ENCODE measurements at regions not wholly inside any gene's neighbourhood (a gene's known extent, or its start where the extent isn't known, plus 50 kb on each side); places are given as distances from the start of the nearest gene placed in this dataset.

DNA sequence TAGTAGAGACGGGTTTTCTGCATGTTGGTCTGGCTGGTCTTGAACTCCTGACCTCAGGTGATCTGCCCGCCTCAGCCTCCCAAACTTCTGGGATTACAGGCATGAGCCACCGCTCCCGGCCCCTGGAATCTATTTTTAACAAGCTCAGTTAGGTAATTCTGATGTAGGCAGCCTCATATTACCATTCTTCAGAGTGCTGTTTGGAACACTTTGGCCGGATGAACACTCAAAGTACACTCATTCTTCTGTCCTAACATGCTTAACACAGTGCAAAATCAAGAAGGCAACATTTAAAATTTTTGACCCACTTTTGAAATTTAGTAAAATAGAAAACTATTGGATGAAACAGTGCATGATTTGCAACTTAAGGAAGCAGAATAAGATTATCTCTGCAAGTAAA is 586.7 kb upstream of the CHORDC1 start:
- intact Hi-C loops (cut with micrococcal nuclease), result no loop called here
- no peaks in the 10 kb centered on the region for H3K9me3 ChIP-seq (ENCODE audit: low read length)
- H3K4me1 ChIP-seq (ENCODE audit: insufficient read depth, low read length), result peaks cover 12% of the 10 kb centered on the region
- H3K27ac ChIP-seq (ENCODE audit: low read length), result no peak overlapping the region
- no peaks in the 10 kb centered on the region for H4K20me1 ChIP-seq (ENCODE audit: low read length)
- TF ChIP-seq EZH2 (IDR thresholded peaks at IDR 0.05; ENCODE audit: low read length, unreplicated experiment) (no peak), EZH2phosphoT487 (IDR thresholded peaks at IDR 0.05; ENCODE audit: borderline replicate concordance, low read length) (no peak)
- TF ChIP-seq, protein P1, sequence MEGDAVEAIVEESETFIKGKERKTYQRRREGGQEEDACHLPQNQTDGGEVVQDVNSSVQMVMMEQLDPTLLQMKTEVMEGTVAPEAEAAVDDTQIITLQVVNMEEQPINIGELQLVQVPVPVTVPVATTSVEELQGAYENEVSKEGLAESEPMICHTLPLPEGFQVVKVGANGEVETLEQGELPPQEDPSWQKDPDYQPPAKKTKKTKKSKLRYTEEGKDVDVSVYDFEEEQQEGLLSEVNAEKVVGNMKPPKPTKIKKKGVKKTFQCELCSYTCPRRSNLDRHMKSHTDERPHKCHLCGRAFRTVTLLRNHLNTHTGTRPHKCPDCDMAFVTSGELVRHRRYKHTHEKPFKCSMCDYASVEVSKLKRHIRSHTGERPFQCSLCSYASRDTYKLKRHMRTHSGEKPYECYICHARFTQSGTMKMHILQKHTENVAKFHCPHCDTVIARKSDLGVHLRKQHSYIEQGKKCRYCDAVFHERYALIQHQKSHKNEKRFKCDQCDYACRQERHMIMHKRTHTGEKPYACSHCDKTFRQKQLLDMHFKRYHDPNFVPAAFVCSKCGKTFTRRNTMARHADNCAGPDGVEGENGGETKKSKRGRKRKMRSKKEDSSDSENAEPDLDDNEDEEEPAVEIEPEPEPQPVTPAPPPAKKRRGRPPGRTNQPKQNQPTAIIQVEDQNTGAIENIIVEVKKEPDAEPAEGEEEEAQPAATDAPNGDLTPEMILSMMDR (conservative IDR thresholded peaks at IDR 0.05; ENCODE audit: low read depth, low read length), result no peak
- CTCF ChIA-PET, result no interaction called here
- POLR2A ChIA-PET (ENCODE audit: unreplicated experiment), result no interaction called here
- ATAC-seq (no peak), DNase-seq (no peak)
- no peak overlapping the region for H2AFZ ChIP-seq (ENCODE audit: low read length)
- H3K79me2 ChIP-seq (ENCODE audit: low read length), result no peaks in the 10 kb centered on the region
- no peaks in the 10 kb centered on the region for H3K36me3 ChIP-seq (ENCODE audit: low read depth, low read length)
- no peak overlapping the region for H3K4me3 ChIP-seq (ENCODE audit: low read length)
- no peak overlapping the region for H3K9ac ChIP-seq (ENCODE audit: low read length)
- no peaks in the 10 kb centered on the region for H3F3A ChIP-seq (ENCODE audit: low read length, unreplicated experiment)
- H3K4me2 ChIP-seq (ENCODE audit: low read length), result no peak overlapping the region
- no peaks in the 10 kb centered on the region for H3K27me3 ChIP-seq (ENCODE audit: low read length)
- H3K9me2 ChIP-seq (replicated peaks; ENCODE audit: low read length), result no peaks in the 10 kb centered on the region
- BruUV-seq (replicated peaks), result no TSS peak

DNA sequence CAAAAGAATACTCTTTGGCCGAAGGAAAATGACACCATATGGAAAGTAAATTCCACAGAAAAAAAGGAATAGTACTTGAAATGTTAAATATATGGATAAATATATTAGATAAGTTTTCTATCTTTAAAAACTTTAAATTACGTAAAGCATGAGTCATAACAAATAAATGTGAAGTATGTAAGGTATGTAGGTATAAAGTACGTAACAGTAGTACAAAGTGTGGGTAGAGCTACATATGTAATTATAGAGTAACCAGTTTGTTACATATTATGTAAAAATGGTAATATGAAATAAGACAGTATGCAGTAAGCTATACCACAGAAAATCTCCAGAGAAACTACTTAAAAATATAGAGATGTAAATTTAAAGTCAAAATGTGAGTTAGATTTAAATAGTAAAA is 582.3 kb upstream of the CHORDC1 start:
- H3K9ac ChIP-seq (ENCODE audit: low read length), result no peak overlapping the region
- H3K27ac ChIP-seq (ENCODE audit: low read length), result no peak overlapping the region
- no peaks in the 10 kb centered on the region for H3F3A ChIP-seq (ENCODE audit: low read length, unreplicated experiment)
- H3K4me1 ChIP-seq (ENCODE audit: insufficient read depth, low read length), result peaks cover 28% of the 10 kb centered on the region
- H3K79me2 ChIP-seq (ENCODE audit: low read length), result no peaks in the 10 kb centered on the region
- intact Hi-C loops (cut with micrococcal nuclease), result no loop called here
- H3K27me3 ChIP-seq (ENCODE audit: low read length), result no peaks in the 10 kb centered on the region
- H3K36me3 ChIP-seq (ENCODE audit: low read depth, low read length), result no peaks in the 10 kb centered on the region
- POLR2A ChIA-PET (ENCODE audit: unreplicated experiment), result no interaction called here
- no peak overlapping the region for H3K4me3 ChIP-seq (ENCODE audit: low read length)
- ATAC-seq, result peak; percentile 31; the same call in 1 of the 2 replicates
- TF ChIP-seq, protein P1 (conservative IDR thresholded peaks at IDR 0.05; ENCODE audit: low read depth, low read length), result no peak
- TF ChIP-seq EZH2phosphoT487 (IDR thresholded peaks at IDR 0.05; ENCODE audit: borderline replicate concordance, low read length) (no peak), EZH2 (IDR thresholded peaks at IDR 0.05; ENCODE audit: low read length, unreplicated experiment) (no peak)
- BruUV-seq (replicated peaks), result no TSS peak
- H3K4me2 ChIP-seq (ENCODE audit: low read length), result peak overlapping the region; percentile 56
- H4K20me1 ChIP-seq (ENCODE audit: low read length), result no peaks in the 10 kb centered on the region
- H3K9me3 ChIP-seq (ENCODE audit: low read length), result no peaks in the 10 kb centered on the region
- no peaks in the 10 kb centered on the region for H3K9me2 ChIP-seq (replicated peaks; ENCODE audit: low read length)
- DNase-seq, result peak; percentile 72
- no peak overlapping the region for H2AFZ ChIP-seq (ENCODE audit: low read length)
- CTCF ChIA-PET, result no interaction called here

DNA sequence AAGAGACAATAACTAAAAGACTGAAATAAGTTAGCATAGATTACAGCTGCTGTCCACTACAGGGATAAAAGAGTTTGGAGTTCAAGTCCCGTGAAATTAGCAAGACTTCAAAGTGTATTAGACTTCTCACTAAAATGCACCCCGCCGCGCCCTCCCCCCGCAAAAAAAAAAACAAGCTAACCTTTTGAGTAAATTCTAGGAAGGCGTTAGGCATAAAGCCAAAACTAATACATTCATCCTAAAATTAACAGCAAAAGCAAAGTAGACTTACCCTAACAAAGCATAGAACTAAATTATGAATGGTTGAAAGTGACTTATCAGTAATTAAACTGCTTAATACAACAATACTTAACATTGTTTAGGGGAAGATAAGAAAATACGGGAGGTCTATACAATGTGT is 581.0 kb upstream of the CHORDC1 start:
- no peaks in the 10 kb centered on the region for H3K9me2 ChIP-seq (replicated peaks; ENCODE audit: low read length)
- H3K9ac ChIP-seq (ENCODE audit: low read length), result no peak overlapping the region
- peak overlapping the region; percentile 29; the same call in 1 of the 2 replicates for H3K27ac ChIP-seq (ENCODE audit: low read length)
- peak overlapping the region; percentile 86 for H3K4me2 ChIP-seq (ENCODE audit: low read length)
- ATAC-seq (0 out of 2 replicates have a peak, but pooled peaks have one; percentile 18), DNase-seq (peak; percentile 34)
- ChIA-PET CTCF (no interaction called here), POLR2A (ENCODE audit: unreplicated experiment) (interaction anchor here (0.7 kb wide), 1 partner anchor 158 kb away, joined by 4 read pairs; no protein-coding TSS in a partner anchor)
- no peaks in the 10 kb centered on the region for H3F3A ChIP-seq (ENCODE audit: low read length, unreplicated experiment)
- H3K9me3 ChIP-seq (ENCODE audit: low read length), result no peaks in the 10 kb centered on the region
- TF ChIP-seq EZH2phosphoT487 (IDR thresholded peaks at IDR 0.05; ENCODE audit: borderline replicate concordance, low read length), result no peak
- TF ChIP-seq EZH2 (IDR thresholded peaks at IDR 0.05; ENCODE audit: low read length, unreplicated experiment), result no peak
- TF ChIP-seq, protein P1 (conservative IDR thresholded peaks at IDR 0.05; ENCODE audit: low read depth, low read length), result no peak
- intact Hi-C loops (cut with micrococcal nuclease), result no loop called here
- H3K27me3 ChIP-seq (ENCODE audit: low read length), result no peaks in the 10 kb centered on the region
- H3K4me3 ChIP-seq (ENCODE audit: low read length), result peak overlapping the region; percentile 61
- H3K4me1 ChIP-seq (ENCODE audit: insufficient read depth, low read length), result peaks cover 28% of the 10 kb centered on the region
- H4K20me1 ChIP-seq (ENCODE audit: low read length), result no peaks in the 10 kb centered on the region
- no TSS peak for BruUV-seq (replicated peaks)
- no peaks in the 10 kb centered on the region for H3K36me3 ChIP-seq (ENCODE audit: low read depth, low read length)
- no peaks in the 10 kb centered on the region for H3K79me2 ChIP-seq (ENCODE audit: low read length)
- H2AFZ ChIP-seq (ENCODE audit: low read length), result peak overlapping the region; percentile 74
